ENCODE measurements at regions not wholly inside any gene's neighbourhood (a gene's known extent, or its start where the extent isn't known, plus 50 kb on each side); places are given as distances from the start of the nearest gene placed in this dataset.
"Not testable (repeated sequence)": the region's sequence is repeated elsewhere in the genome, so short reads cannot be mapped to it uniquely, and the experiment has no call there.

DNA sequence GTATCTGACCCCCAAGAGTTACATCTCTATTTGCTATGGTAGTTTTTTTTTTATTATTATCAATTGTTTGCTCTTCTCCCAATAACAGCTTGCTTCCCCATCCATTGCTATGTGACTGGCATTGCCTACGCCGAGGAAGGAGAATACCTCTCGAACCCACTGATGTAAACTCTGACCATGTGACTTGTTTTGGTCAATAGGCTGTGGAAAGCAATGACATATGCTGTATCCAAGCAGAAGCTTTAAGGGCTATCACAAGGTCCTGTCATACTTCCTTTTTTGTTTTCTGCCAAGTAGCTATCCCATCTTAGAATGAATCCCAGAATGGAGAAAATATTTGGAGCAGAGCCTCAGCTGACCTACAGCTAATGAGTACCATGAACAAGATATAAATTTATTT, 111.0 kb upstream of the FRMD4B start:
- H3K27ac Mint-ChIP-seq, result no peak overlapping the region
- H3K4me1 Mint-ChIP-seq, result no peaks in the 10 kb centered on the region
- DNase-seq (no peak), ATAC-seq (ENCODE audit: low read depth in 2 of 2) (no peak)
- H3K9me3 Mint-ChIP-seq, result peaks cover 0 to 6% (median 4%) of the 10 kb centered on the region in 7 donors
- H3K36me3 Mint-ChIP-seq, result no peaks in the 10 kb centered on the region
- peaks cover 0 to 10% (median 3%) of the 10 kb centered on the region in 3 donors for H3K27me3 Mint-ChIP-seq
- H3K4me3 Mint-ChIP-seq, result no peak overlapping the region

DNA sequence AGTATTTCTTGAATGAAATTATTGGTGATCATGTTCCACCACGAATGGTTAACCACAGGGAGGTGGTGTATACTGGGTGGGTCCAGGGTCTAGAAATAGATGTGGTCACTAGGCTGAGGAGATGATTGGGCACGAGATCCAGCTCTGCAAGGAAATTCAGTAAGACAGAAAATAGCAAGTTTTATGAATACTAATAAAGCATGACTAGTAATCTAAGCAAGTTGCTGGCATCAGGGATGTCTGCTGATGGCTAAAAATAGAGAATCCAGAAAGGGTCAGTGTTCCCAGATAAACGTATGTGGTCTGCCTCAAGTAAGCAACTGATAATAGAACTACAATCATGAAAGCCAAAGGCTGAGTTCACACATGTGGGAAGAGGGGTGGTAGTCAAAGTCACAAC, 108.3 kb upstream of the FRMD4B start:
- Mint-ChIP-seq H3K36me3 (no peaks in the 10 kb centered on the region), H3K4me1 (no peaks in the 10 kb centered on the region), H3K9me3 (peaks cover 0 to 5% (median 4%) of the 10 kb centered on the region in 7 donors), H3K27ac (no peak overlapping the region), H3K4me3 (no peak overlapping the region), H3K27me3 (peaks cover 0 to 10% (median 4%) of the 10 kb centered on the region in 3 donors)
- no peak for ATAC-seq (ENCODE audit: low read depth in 2 of 2)
- no peak for DNase-seq

DNA sequence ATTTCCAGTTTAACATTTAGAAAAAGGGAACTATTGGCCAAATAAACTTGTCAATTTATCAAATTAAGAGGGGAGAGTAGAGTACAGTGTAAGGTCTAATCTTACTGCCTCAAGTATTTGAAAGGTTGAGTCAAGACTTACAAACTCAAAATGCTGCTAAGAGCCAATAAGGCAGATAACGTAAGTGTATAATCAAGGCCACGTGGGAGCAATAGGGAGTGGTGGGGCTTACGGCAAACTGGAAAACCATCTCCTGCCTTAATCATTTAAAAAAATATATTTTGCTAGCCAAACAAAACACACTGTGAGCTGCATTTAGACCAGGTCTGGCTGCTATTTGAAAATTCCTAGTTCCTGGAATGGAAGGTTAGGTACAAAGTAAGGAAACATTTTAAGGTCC, 107.3 kb upstream of the FRMD4B start:
- peaks cover 0 to 5% (median 4%) of the 10 kb centered on the region in 7 donors for H3K9me3 Mint-ChIP-seq
- ATAC-seq (ENCODE audit: low read depth in 2 of 2), result no peak
- no peak overlapping the region for H3K4me3 Mint-ChIP-seq
- H3K27ac Mint-ChIP-seq, result no peak overlapping the region
- peaks cover 0 to 10% (median 4%) of the 10 kb centered on the region in 3 donors for H3K27me3 Mint-ChIP-seq
- no peak for DNase-seq
- no peaks in the 10 kb centered on the region for H3K36me3 Mint-ChIP-seq
- H3K4me1 Mint-ChIP-seq, result no peaks in the 10 kb centered on the region

DNA sequence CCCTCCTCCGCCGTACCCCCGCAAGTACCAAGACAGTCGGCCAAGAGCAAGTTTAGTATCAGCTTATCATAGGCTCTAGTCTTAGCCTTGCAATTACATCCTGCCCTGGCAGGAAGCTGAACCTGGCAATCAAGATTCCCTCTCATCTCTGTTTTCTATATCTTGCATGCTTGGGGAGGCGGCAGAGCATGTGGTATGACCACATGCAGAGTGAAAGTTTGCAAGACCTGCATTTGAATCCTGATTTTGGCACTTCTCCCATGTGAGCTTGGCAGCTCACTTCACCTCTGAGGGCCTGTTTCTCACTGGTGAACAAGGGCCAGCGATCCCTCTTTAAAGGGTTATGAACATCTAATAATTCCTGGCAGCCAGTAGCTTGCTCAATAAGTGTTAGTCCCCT, 106.1 kb upstream of the FRMD4B start:
- Mint-ChIP-seq H3K27ac (peak overlapping the region in 1 of 6 donors; percentile 22), H3K9me3 (peaks cover 0 to 8% (median 4%) of the 10 kb centered on the region in 7 donors), H3K4me3 (no peak overlapping the region), H3K36me3 (no peaks in the 10 kb centered on the region), H3K4me1 (no peaks in the 10 kb centered on the region), H3K27me3 (peaks cover 0 to 10% (median 4%) of the 10 kb centered on the region in 3 donors)
- DNase-seq (no peak), ATAC-seq (ENCODE audit: low read depth in 2 of 2) (no peak)

DNA sequence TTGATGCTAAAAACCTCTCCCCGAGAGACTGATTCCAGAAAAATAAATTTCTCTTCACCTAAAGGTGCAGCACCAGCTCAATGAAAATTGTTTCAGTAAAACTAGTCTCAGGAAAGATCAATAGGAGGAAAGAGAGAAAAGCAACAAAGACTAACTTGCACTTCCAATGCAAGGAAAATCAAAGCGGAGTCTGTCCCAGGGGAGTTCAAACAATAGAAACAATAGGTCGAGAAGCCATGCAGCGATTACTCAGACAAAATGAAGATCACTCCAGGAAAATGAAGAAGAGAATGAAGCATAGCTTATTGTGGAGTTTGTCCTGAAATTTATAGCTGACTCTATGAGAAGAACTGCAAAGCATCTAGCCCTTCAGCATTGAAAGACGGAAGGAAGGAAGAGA, 105.1 kb upstream of the FRMD4B start:
- ATAC-seq (ENCODE audit: low read depth in 2 of 2), result no peak

DNA sequence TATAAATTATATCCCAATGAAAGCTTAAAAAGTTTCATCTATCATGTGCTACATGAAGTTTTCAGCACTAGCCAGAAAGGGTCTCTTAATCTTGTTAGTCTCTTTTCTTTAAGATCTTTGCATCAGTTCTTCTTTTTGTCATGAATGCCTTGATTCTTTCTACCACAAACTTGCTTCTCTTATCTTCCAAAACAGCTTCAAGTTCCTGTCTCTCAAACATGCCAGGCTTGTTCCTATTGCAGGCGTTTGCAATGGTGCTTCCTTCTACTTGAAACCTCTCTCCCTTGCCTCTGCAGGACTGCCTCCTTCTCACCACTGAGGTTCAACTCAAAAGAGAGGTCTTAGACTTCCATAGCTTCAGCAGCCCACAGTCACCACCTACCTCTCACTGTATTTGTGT, 104.3 kb upstream of the FRMD4B start:
- Mint-ChIP-seq H3K4me1 (no peaks in the 10 kb centered on the region), H3K36me3 (no peaks in the 10 kb centered on the region), H3K9me3 (peaks cover 0 to 6% (median 0%) of the 10 kb centered on the region in 7 donors), H3K27me3 (peaks cover 0 to 10% (median 4%) of the 10 kb centered on the region in 3 donors), H3K4me3 (no peak overlapping the region), H3K27ac (no peak overlapping the region)
- no peak for ATAC-seq (ENCODE audit: low read depth in 2 of 2)
- DNase-seq, result no peak

More for the DNA sequence above, 105.1 kb upstream of the FRMD4B start:
- DNase-seq, result no peak
- Mint-ChIP-seq H3K9me3 (peaks cover 0 to 6% (median 0%) of the 10 kb centered on the region in 7 donors), H3K27me3 (peaks cover 0 to 10% (median 4%) of the 10 kb centered on the region in 3 donors), H3K27ac (no peak overlapping the region), H3K4me1 (no peaks in the 10 kb centered on the region), H3K4me3 (no peak overlapping the region), H3K36me3 (no peaks in the 10 kb centered on the region)

DNA sequence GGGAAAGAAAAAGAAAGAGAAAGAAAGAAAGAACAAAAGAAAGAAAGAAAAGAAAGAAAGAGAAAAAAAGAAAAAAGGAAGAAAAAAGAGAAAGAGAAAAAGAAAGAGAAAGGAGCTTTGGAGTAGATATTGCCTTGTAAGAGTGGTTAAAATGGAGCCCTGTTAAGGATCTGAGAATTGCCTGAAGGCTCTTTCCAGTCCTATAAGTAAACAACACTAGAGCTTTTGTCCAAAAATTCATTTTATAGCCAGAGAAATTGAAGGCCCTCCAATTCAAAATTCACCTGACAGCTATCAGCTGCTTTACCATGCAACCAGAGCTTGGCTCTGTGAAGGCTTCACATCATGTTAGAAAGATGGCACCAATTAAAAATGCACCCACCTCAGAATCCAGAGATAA, 102.1 kb upstream of the FRMD4B start:
- no peak overlapping the region for H3K4me3 Mint-ChIP-seq
- peaks cover 0 to 6% (median 4%) of the 10 kb centered on the region in 3 donors for H3K27me3 Mint-ChIP-seq
- H3K4me1 Mint-ChIP-seq, result no peaks in the 10 kb centered on the region
- DNase-seq (no peak), ATAC-seq (ENCODE audit: low read depth in 2 of 2) (no peak)
- H3K27ac Mint-ChIP-seq, result no peak overlapping the region
- peaks cover 0 to 10% (median 5%) of the 10 kb centered on the region in 7 donors for H3K9me3 Mint-ChIP-seq
- no peaks in the 10 kb centered on the region for H3K36me3 Mint-ChIP-seq

DNA sequence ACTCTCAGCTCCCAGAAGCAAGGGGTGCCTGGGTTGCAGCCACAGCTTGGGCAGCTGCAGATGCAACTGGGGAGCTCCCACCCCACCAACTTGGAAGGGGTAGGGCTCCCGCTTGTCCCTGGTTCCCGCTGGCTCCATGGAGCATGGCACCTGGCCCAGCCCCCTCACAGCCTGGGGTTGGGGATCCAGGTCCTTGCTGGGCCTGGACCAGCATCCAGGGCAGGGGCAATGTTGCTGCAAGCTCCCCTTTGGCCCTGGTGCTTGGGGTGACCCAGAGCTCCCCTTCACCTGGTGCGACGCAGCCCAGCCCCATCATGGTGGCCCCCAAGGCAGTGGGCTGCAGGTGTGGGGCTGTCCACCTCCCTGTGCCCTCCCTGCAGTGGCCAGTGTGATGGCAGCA, 99.6 kb upstream of the FRMD4B start:
- peaks cover 0 to 17% (median 16%) of the 10 kb centered on the region in 3 donors for H3K27me3 Mint-ChIP-seq

DNA sequence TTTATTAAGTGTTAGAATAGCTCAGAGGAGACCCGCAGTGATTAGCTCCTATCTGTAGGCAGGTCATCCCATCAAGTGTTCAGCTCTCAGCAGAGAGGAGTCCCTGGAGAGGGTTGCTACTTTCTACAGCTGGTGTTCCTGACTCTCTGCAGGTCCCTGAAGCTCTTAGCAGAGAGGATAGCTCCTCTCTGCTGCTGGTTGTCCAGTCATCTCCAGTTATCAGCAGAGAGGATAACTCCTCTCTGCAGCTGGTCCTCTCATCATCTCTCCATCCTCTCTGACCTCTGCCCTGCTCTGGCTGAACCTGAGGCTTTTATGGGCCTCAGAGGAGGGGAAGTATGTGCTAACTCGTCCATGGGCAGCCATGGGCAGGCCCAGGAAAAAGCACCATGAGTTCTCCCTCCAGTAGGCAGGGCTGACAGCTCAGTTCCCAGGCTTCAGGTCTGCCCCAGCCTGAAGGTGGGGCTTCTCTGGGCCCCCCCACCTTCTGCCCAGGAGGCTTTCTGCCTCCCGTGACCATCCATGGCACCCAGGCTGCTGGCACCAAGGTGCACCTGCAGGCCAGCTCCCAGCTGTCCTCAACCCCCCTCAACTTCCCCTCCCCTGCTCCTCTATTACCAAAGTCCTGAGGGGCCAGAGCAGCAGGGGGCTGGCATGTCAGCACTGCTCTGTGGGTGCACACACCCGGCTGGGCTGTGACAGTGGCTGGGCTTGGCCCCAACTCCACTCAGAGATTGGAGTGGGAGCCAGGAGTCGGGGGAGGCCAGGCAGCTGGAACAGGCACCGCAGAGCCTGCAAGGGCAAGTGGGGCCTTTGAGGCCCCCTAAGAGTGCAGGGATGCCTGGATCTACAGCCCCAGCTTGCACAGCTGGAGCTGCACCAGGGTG, 98.9 kb upstream of the FRMD4B start:
- Mint-ChIP-seq H3K4me1 (no peaks in the 10 kb centered on the region), H3K9me3 (peaks cover 0 to 10% (median 3%) of the 10 kb centered on the region in 7 donors), H3K27ac (no peak overlapping the region), H3K36me3 (no peaks in the 10 kb centered on the region), H3K27me3 (peaks cover 0 to 17% (median 16%) of the 10 kb centered on the region in 3 donors), H3K4me3 (no peak overlapping the region)
- no peak for DNase-seq
- ATAC-seq (ENCODE audit: low read depth in 2 of 2), result no peak

More for the DNA sequence above, 99.6 kb upstream of the FRMD4B start:
- DNase-seq (no peak), ATAC-seq (ENCODE audit: low read depth in 2 of 2) (no peak)
- no peaks in the 10 kb centered on the region for H3K4me1 Mint-ChIP-seq
- H3K4me3 Mint-ChIP-seq, result no peak overlapping the region
- H3K36me3 Mint-ChIP-seq, result no peaks in the 10 kb centered on the region
- peaks cover 0 to 10% (median 3%) of the 10 kb centered on the region in 7 donors for H3K9me3 Mint-ChIP-seq
- no peak overlapping the region for H3K27ac Mint-ChIP-seq

DNA sequence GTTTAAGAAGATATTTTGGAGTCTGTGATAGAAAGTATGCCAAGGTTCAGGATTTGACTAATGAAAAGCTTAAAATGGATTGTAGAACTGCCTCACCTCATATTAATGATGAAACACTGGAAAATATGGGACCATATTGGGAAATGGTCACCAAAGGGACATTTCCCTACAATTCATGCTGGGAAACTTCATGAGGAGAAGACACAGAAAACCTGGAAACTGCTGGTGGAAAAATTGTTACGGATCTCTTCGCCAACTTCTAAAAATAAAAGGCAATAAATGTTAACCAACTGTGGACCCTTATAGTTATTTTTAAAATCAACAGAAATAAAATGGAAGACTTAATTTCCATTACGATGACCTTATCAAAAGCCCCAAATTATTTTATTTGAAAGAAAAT, 97.6 kb upstream of the FRMD4B start:
- DNase-seq (no peak), ATAC-seq (ENCODE audit: low read depth in 2 of 2) (no peak)
- Mint-ChIP-seq H3K27me3 (peaks cover 0 to 17% (median 16%) of the 10 kb centered on the region in 3 donors), H3K4me1 (no peaks in the 10 kb centered on the region), H3K9me3 (peaks cover 0 to 13% (median 4%) of the 10 kb centered on the region in 7 donors), H3K36me3 (no peaks in the 10 kb centered on the region), H3K4me3 (no peak overlapping the region), H3K27ac (no peak overlapping the region)

DNA sequence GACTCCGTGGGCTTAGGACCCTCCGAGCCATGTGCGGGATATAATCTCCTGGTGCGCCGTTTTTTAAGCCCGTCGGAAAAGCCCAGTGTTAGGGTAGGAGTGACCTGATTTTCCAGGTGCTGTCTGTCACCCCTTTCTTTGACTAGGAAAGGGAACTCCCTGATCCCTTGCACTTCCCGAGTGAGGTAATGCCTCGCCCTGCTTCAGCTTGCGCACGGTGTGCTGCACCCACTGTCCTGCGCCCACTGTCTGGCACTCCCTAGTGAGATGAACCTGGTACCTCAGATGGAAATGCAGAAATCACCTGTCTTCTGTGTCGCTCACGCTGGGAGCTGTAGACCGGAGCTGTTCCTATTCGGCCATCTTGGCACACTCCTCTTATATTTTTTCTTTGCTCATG, 95.1 kb upstream of the FRMD4B start:
- peaks cover 0 to 23% (median 16%) of the 10 kb centered on the region in 3 donors for H3K27me3 Mint-ChIP-seq

DNA sequence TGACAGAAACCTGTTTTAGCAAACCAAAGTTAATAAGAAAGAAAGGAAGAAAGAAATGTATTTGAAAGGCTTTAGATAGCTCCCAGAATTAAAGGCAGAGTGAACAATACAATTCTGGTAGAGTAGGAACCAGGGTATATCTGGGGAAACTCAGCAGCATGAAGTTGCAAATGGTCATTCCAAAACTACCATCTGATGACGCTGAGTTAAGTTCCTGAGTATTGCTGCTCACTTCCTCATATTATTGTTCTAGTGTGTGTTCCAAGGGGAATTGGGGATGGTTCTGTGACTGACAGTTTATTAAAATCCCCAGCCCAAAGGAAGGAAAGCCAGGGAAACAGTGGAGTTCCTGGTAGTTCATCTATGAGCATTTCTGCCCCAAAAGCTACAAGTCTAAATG, 88.3 kb upstream of the FRMD4B start:
- Mint-ChIP-seq H3K27me3 (peaks cover 0 to 6% (median 3%) of the 10 kb centered on the region in 3 donors), H3K36me3 (no peaks in the 10 kb centered on the region), H3K9me3 (peaks cover 0 to 8% (median 3%) of the 10 kb centered on the region in 7 donors), H3K27ac (no peak overlapping the region), H3K4me1 (no peaks in the 10 kb centered on the region), H3K4me3 (no peak overlapping the region)
- DNase-seq (no peak), ATAC-seq (ENCODE audit: low read depth in 2 of 2) (no peak)

More for the DNA sequence above, 95.1 kb upstream of the FRMD4B start:
- peaks cover 0 to 14% (median 5%) of the 10 kb centered on the region in 7 donors for H3K9me3 Mint-ChIP-seq
- DNase-seq; H3K4me3 Mint-ChIP-seq; H3K27ac Mint-ChIP-seq; H3K36me3 Mint-ChIP-seq; H3K4me1 Mint-ChIP-seq; ATAC-seq (ENCODE audit: low read depth in 2 of 2): not testable (repeated sequence)

DNA sequence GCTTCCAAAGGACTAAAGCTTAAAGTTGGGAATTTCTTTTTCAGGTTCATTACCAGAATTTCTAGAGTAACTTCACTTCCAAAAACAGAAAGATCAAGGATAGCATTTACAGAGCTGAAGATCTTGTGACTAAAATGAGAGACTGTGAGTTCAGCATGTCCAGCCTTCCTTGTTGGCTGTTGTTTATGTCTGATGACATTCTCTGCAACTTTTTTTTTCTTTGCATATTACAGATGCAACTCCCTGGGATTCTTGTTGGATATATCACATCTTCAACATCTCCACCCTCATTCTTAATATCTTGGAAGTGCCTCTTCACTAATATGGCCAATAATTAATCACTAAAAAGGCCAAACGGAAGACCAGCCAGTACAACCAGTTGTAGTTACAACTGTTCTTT, 86.2 kb upstream of the FRMD4B start:
- Mint-ChIP-seq H3K4me1 (no peaks in the 10 kb centered on the region), H3K27me3 (peaks cover 0 to 3% (median 0%) of the 10 kb centered on the region in 3 donors), H3K9me3 (peaks cover 0 to 8% (median 0%) of the 10 kb centered on the region in 7 donors), H3K4me3 (no peak overlapping the region), H3K36me3 (no peaks in the 10 kb centered on the region), H3K27ac (no peak overlapping the region)
- no peak for DNase-seq
- no peak for ATAC-seq (ENCODE audit: low read depth in 2 of 2)

DNA sequence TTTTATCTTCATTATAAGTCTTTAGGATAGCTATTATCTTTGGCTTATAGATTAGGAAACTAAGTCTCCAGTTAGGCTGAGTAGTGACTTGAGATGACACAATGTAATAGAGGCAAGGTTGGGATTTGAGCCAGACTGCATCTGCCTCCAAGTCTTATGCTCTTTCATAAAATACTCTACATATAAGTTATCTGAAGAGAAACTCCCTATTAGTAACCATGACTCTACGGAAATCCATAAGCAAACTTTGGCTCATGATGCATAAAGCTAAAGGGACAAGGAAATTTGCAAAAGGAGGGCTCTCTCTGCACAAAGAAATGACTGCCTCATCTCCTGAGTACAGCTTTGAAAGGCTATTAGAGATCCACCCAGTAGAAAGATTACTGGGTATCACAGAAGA, 77.6 kb upstream of the FRMD4B start:
- Mint-ChIP-seq H3K27me3 (no peaks in the 10 kb centered on the region), H3K36me3 (no peaks in the 10 kb centered on the region), H3K27ac (no peak overlapping the region), H3K4me1 (no peaks in the 10 kb centered on the region), H3K9me3 (peaks cover 0 to 4% (median 0%) of the 10 kb centered on the region in 7 donors), H3K4me3 (no peak overlapping the region)
- ATAC-seq (ENCODE audit: low read depth in 2 of 2) (no peak), DNase-seq (no peak)
